ENCODE measurements at regions not wholly inside any gene's neighbourhood (a gene's known extent, or its start where the extent isn't known, plus 50 kb on each side); places are given as distances from the start of the nearest gene placed in this dataset.

DNA sequence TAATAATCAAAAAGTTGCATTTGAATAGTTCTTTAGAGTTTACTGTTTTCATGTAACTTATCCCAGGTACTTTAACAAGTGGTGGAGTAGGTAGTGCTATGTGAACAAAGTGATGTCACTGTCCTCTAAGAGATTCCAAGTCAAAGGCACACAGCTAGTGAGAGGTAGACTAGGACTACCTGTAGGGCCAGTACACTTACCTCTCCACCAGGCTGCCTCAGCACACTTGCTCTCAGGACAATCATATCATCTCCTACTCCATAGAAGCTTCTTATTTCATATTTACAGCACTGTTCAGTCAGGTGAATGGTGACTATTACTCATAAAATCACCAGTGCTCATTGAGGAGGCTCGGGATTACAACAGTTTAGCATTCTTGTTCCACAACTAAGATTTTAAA is 173.0 kb upstream of the EMCN start:
- no peaks in the 10 kb centered on the region for H3K36me3 Mint-ChIP-seq (ENCODE audit: low read depth)
- TF ChIP-seq, protein P1, sequence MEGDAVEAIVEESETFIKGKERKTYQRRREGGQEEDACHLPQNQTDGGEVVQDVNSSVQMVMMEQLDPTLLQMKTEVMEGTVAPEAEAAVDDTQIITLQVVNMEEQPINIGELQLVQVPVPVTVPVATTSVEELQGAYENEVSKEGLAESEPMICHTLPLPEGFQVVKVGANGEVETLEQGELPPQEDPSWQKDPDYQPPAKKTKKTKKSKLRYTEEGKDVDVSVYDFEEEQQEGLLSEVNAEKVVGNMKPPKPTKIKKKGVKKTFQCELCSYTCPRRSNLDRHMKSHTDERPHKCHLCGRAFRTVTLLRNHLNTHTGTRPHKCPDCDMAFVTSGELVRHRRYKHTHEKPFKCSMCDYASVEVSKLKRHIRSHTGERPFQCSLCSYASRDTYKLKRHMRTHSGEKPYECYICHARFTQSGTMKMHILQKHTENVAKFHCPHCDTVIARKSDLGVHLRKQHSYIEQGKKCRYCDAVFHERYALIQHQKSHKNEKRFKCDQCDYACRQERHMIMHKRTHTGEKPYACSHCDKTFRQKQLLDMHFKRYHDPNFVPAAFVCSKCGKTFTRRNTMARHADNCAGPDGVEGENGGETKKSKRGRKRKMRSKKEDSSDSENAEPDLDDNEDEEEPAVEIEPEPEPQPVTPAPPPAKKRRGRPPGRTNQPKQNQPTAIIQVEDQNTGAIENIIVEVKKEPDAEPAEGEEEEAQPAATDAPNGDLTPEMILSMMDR (IDR thresholded peaks at IDR 0.05): no peak
- no peak for DNase-seq

GRCh38 chr4:100688368-100688767 is 170.5 kb upstream of the EMCN start:
- DNase-seq: no peak
- no peak overlapping the region for H3K4me3 Mint-ChIP-seq
- peaks cover 12% of the 10 kb centered on the region for H3K9me3 Mint-ChIP-seq
- H3K4me1 Mint-ChIP-seq: no peaks in the 10 kb centered on the region
- H3K27me3 Mint-ChIP-seq (ENCODE audit: low read depth, poor library complexity): no peaks in the 10 kb centered on the region
- TF ChIP-seq, protein P1 (IDR thresholded peaks at IDR 0.05): no peak
- no peaks in the 10 kb centered on the region for H3K36me3 Mint-ChIP-seq (ENCODE audit: low read depth)
- H3K27ac Mint-ChIP-seq: no peak overlapping the region

More for the DNA sequence above, 173.0 kb upstream of the EMCN start:
- no peaks in the 10 kb centered on the region for H3K27me3 Mint-ChIP-seq (ENCODE audit: low read depth, poor library complexity)
- H3K4me3 Mint-ChIP-seq: no peak overlapping the region
- H3K27ac Mint-ChIP-seq: no peak overlapping the region
- H3K4me1 Mint-ChIP-seq: peaks cover 6% of the 10 kb centered on the region
- no peaks in the 10 kb centered on the region for H3K9me3 Mint-ChIP-seq

- Mint-ChIP-seq H3K27me3 (ENCODE audit: low read depth, poor library complexity) (no peaks in the 10 kb centered on the region), H3K4me3 (no peak overlapping the region), H3K27ac (no peak overlapping the region), H3K9me3 (peaks cover 12% of the 10 kb centered on the region), H3K36me3 (ENCODE audit: low read depth) (no peaks in the 10 kb centered on the region), H3K4me1 (peaks cover 4% of the 10 kb centered on the region)
- no peak for DNase-seq
- TF ChIP-seq, protein P1 (IDR thresholded peaks at IDR 0.05): no peak
These were observed 164.8 kb upstream of the EMCN start for GRCh38 chr4:100682477-100683218.

GRCh38 chr4:100681289-100681688 is 163.5 kb upstream of the EMCN start:
- Mint-ChIP-seq H3K4me1 (peaks cover 4% of the 10 kb centered on the region), H3K4me3 (no peak overlapping the region), H3K9me3 (peaks cover 12% of the 10 kb centered on the region), H3K27ac (no peak overlapping the region), H3K36me3 (ENCODE audit: low read depth) (no peaks in the 10 kb centered on the region), H3K27me3 (ENCODE audit: low read depth, poor library complexity) (no peaks in the 10 kb centered on the region)
- TF ChIP-seq, protein P1 (IDR thresholded peaks at IDR 0.05): no peak
- DNase-seq: no peak

DNA sequence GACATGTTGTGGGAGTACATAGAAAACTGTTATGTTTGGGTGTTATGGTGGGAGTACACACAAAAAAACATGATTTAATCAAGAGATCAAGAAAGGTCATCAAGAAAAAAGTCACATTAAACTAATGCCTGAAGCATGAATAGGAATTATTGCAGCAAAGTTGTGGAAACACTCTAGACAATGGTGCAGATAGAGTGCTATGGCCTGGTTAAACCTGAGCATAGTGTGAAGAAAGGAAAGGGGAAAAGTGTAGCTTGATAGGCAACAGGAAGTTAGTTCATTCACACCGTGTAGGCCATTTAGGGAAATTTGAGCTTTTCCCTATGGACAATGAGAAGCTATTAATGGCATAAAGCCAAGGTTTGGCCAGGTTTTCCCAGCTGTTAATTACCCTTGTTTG is 162.1 kb upstream of the EMCN start:
- no peak for DNase-seq
- H3K36me3 Mint-ChIP-seq (ENCODE audit: low read depth): no peaks in the 10 kb centered on the region
- H3K4me3 Mint-ChIP-seq: no peak overlapping the region
- H3K27me3 Mint-ChIP-seq (ENCODE audit: low read depth, poor library complexity): no peaks in the 10 kb centered on the region
- peaks cover 4% of the 10 kb centered on the region for H3K4me1 Mint-ChIP-seq
- H3K9me3 Mint-ChIP-seq: peaks cover 7% of the 10 kb centered on the region
- TF ChIP-seq, protein P1 (IDR thresholded peaks at IDR 0.05): no peak
- H3K27ac Mint-ChIP-seq: no peak overlapping the region

GRCh38 chr4:100674976-100675375 is 157.2 kb upstream of the EMCN start:
- H3K27me3 Mint-ChIP-seq (ENCODE audit: low read depth, poor library complexity): no peaks in the 10 kb centered on the region
- H3K4me1 Mint-ChIP-seq: peaks cover 3% of the 10 kb centered on the region
- H3K36me3 Mint-ChIP-seq (ENCODE audit: low read depth): no peaks in the 10 kb centered on the region
- H3K9me3 Mint-ChIP-seq: no peaks in the 10 kb centered on the region
- DNase-seq: no peak
- TF ChIP-seq, protein P1 (IDR thresholded peaks at IDR 0.05): no peak
- no peak overlapping the region for H3K27ac Mint-ChIP-seq
- H3K4me3 Mint-ChIP-seq: no peak overlapping the region

Data from nephron progenitor cell (in vitro differentiated cells).